Esophagus squamous epithelium (tissue), 4 donors: ENCODE measurements at regions not wholly inside any gene's neighbourhood (a gene's known extent, or its start where the extent isn't known, plus 50 kb on each side); places are given as distances from the start of the nearest gene placed in this dataset.

Source experiments
- CTCF ChIP-seq, 6 experiments: fragments of 450-650 bp in 4 of 6; fragments of 200-600 bp in 2 of 6; sonication (generic) in 2 of 6; IDR thresholded peaks; one replicate each; pipeline ENCODE4 v1.5.1; 2016 to 2019; ENCODE audit warnings: antibody characterized with exemption in 6 of 6, mild to moderate bottlenecking in 4 of 6, moderate library complexity in 4 of 6
- POLR2A ChIP-seq, 4 donors: fragments of 450-650 bp; IDR thresholded peaks; one replicate each; pipeline ENCODE4 v1.6.1; 2017; ENCODE audit warnings: antibody characterized with exemption in 4 of 4, mild to moderate bottlenecking in 4 of 4, moderate library complexity in 3 of 4

- TF ChIP-seq CTCF (IDR thresholded peaks at IDR 0.05) (no peak), POLR2A (IDR thresholded peaks at IDR 0.05) (no peak)
Observed at GRCh38 chr6:18676548-18676947, 289.4 kb downstream of the RNF144B start.
